GM23338 (cell line): ENCODE measurements at regions not wholly inside any gene's neighbourhood (a gene's known extent, or its start where the extent isn't known, plus 50 kb on each side); places are given as distances from the start of the nearest gene placed in this dataset.

ENCODE experiments used
- ATAC-seq: fragments of 200-7000 bp; cut with Tn5 transposase; 3 replicates; pipeline ENCODE4 v1.9.1; 2020
- DNase-seq: peaks from one replicate; pipeline ENCODE4 v3.0.0-alpha.2; 2015; ENCODE audit warnings: low spot score
- H2AFZ ChIP-seq: fragments of 200-600 bp; sonication (generic); 2 replicates; pipeline ENCODE4 v1.8.0; 2016; ENCODE audit warnings: antibody characterized with exemption, mild to moderate bottlenecking, moderate library complexity
- H3F3A ChIP-seq: fragments of 200-600 bp; sonication (generic); replicated peaks from 2 replicates; pipeline ENCODE4 v1.8.0; 2017; ENCODE audit warnings: antibody characterized with exemption, mixed run types, low read depth
- H3K27ac ChIP-seq: fragments of 200-600 bp; sonication (generic); 2 replicates; pipeline ENCODE4 v1.6.1; 2016; ENCODE audit warnings: low read depth
- H3K27me3 ChIP-seq: fragments of 200-600 bp; sonication (generic); 2 replicates; pipeline ENCODE4 v1.8.0; 2016; ENCODE audit warnings: mild to moderate bottlenecking, mixed run types, moderate library complexity; ENCODE audit not compliant: insufficient read depth
- H3K36me3 ChIP-seq: fragments of 200-600 bp; sonication (generic); 2 replicates; pipeline ENCODE4 v1.8.0; 2016; ENCODE audit warnings: mild to moderate bottlenecking; ENCODE audit not compliant: insufficient read depth
- H3K4me1 ChIP-seq: fragments of 200-600 bp; sonication (generic); 2 replicates; pipeline ENCODE4 v1.8.0; 2016; ENCODE audit warnings: mild to moderate bottlenecking, moderate library complexity; ENCODE audit not compliant: insufficient read depth
- H3K4me2 ChIP-seq: fragments of 200-600 bp; sonication (generic); 2 replicates; pipeline ENCODE4 v1.7.1; 2017; ENCODE audit warnings: mixed run types
- H3K4me3 ChIP-seq: fragments of 200-600 bp; sonication (generic); 2 replicates; pipeline ENCODE4 v1.6.1; 2016; ENCODE audit warnings: mixed run types
- H3K79me2 ChIP-seq: fragments of 200-600 bp; sonication (generic); replicated peaks from 2 replicates; pipeline ENCODE4 v1.8.0; 2017; ENCODE audit warnings: mild to moderate bottlenecking; ENCODE audit not compliant: insufficient read depth
- H3K9me2 ChIP-seq: fragments of 200-600 bp; sonication (generic); 2 replicates; pipeline ENCODE4 v1.8.0; 2017; ENCODE audit not compliant: insufficient read depth
- H4K20me1 ChIP-seq: fragments of 200-600 bp; sonication (generic); replicated peaks from 2 replicates; pipeline ENCODE4 v1.8.0; 2017; ENCODE audit warnings: mild to moderate bottlenecking; ENCODE audit not compliant: insufficient read depth
- H3K27ac Mint-ChIP-seq: 2 replicates; pipeline ENCODE4 v1.8.0; 2020; ENCODE audit warnings: inconsistent platforms, mild to moderate bottlenecking, moderate library complexity, mixed read lengths
- H3K27me3 Mint-ChIP-seq: 3 replicates; pipeline ENCODE4 v1.8.0; 2022; ENCODE audit warnings: low read depth, mild to moderate bottlenecking, moderate library complexity, mixed read lengths, inconsistent platforms; ENCODE audit not compliant: insufficient read depth, poor library complexity
- H3K36me3 Mint-ChIP-seq: 3 replicates; pipeline ENCODE4 v1.8.0; 2021; ENCODE audit warnings: low read depth, mild to moderate bottlenecking, inconsistent platforms, moderate library complexity, mixed read lengths
- H3K4me1 Mint-ChIP-seq: 3 replicates; pipeline ENCODE4 v1.8.0; 2020; ENCODE audit warnings: mild to moderate bottlenecking, inconsistent platforms, mixed read lengths
- H3K4me3 Mint-ChIP-seq: 3 replicates; pipeline ENCODE4 v1.8.0; 2021; ENCODE audit warnings: moderate library complexity, mild to moderate bottlenecking, inconsistent platforms, mixed read lengths
- H3K9me3 Mint-ChIP-seq: 3 replicates; pipeline ENCODE4 v1.8.0; 2020; ENCODE audit warnings: moderate library complexity, mild to moderate bottlenecking, inconsistent platforms, mixed read lengths
- ETS1 ChIP-seq: IDR thresholded peaks from 2 replicates; pipeline ENCODE4 v1.6.1; 2016; ENCODE audit warnings: antibody characterized with exemption
- EZH2 ChIP-seq: fragments of 200-600 bp; sonication (generic); IDR thresholded peaks from one replicate; pipeline ENCODE4 v1.8.0; 2017; ENCODE audit warnings: antibody characterized with exemption, mild to moderate bottlenecking, low read depth; ENCODE audit not compliant: unreplicated experiment
- NANOG ChIP-seq: IDR thresholded peaks from 2 replicates; pipeline ENCODE4 v1.6.1; 2016; ENCODE audit warnings: antibody characterized with exemption, borderline replicate concordance
- POLR2AphosphoS5 ChIP-seq: IDR thresholded peaks from 2 replicates; pipeline ENCODE4 v1.6.1; 2016; ENCODE audit warnings: antibody characterized with exemption, low read depth
- REST ChIP-seq: IDR thresholded peaks from one replicate; pipeline ENCODE4 v1.6.1; 2018; ENCODE audit warnings: antibody characterized with exemption; ENCODE audit not compliant: unreplicated experiment
- STAT1 ChIP-seq: IDR thresholded peaks from one replicate; pipeline ENCODE4 v1.6.1; 2016; ENCODE audit warnings: antibody characterized with exemption; ENCODE audit not compliant: unreplicated experiment
- ZNF114 ChIP-seq: fragments of 250-450 bp; sonication (Bioruptor Pico); IDR thresholded peaks from 2 replicates; pipeline ENCODE4 v1.5.0; 2020; ENCODE audit warnings: mild to moderate bottlenecking, moderate library complexity
- ZNF331 ChIP-seq: fragments of 250-450 bp; sonication (Bioruptor Pico); IDR thresholded peaks from 2 replicates; pipeline ENCODE4 v1.5.0; 2020; ENCODE audit warnings: low read depth, mild to moderate bottlenecking, moderate library complexity
- TF ChIP-seq, protein P1 (sequence below), 2 experiments: fragments of 200-600 bp in 1 of 2; sonication (generic) in 1 of 2; conservative IDR thresholded peaks; 2 replicates each; pipeline versions ENCODE4 v1.5.1 to v1.6.1; 2016 to 2017; ENCODE audit warnings: antibody characterized with exemption in 2 of 2, low read depth in 2 of 2, mild to moderate bottlenecking in 2 of 2, moderate library complexity in 1 of 2
- TF ChIP-seq, protein P2 (sequence below): fragments of 250-450 bp; sonication (Bioruptor Pico); IDR thresholded peaks from 2 replicates; pipeline ENCODE4 v1.5.0; 2020; ENCODE audit warnings: mild to moderate bottlenecking, moderate library complexity

- TF ChIP-seq ETS1 = no peak
- no peak for TF ChIP-seq NANOG
- TF ChIP-seq ZNF331 (CRISPR knock-in tag) = no peak
These were observed 279.3 kb upstream of the RASGRP1 start (continued) for GRCh38 chr15:38843736-38844590.

- H3K79me2 ChIP-seq = no peaks in the 10 kb centered on the region
- DNase-seq = no peak
- no peaks in the 10 kb centered on the region for H4K20me1 ChIP-seq
- ATAC-seq = no peak
- Mint-ChIP-seq H3K27me3 (peaks cover 2% of the 10 kb centered on the region), H3K4me3 (no peak overlapping the region), H3K4me1 (peaks cover 11% of the 10 kb centered on the region), H3K27ac (no peak overlapping the region), H3K36me3 (peaks cover 5% of the 10 kb centered on the region), H3K9me3 (peaks cover 6% of the 10 kb centered on the region; the same call in 2 of the 3 replicates)
- H3K9me2 ChIP-seq = no peaks in the 10 kb centered on the region; the same call in 1 of the 2 replicates
- H3K27ac ChIP-seq = no peak overlapping the region
- no peaks in the 10 kb centered on the region for H3F3A ChIP-seq
- H3K4me3 ChIP-seq = no peak overlapping the region
- H3K4me2 ChIP-seq = no peak overlapping the region
- no peaks in the 10 kb centered on the region for H3K36me3 ChIP-seq
- H2AFZ ChIP-seq = no peak overlapping the region
- H3K4me1 ChIP-seq = no peaks in the 10 kb centered on the region; the same call in none of the 2 replicates
- H3K27me3 ChIP-seq = no peaks in the 10 kb centered on the region
- TF ChIP-seq EZH2 (no peak), POLR2AphosphoS5 (no peak), REST (no peak), STAT1 (no peak), ZNF114 (CRISPR knock-in tag) (no peak), ETS1 (no peak)
- TF ChIP-seq, protein P1, sequence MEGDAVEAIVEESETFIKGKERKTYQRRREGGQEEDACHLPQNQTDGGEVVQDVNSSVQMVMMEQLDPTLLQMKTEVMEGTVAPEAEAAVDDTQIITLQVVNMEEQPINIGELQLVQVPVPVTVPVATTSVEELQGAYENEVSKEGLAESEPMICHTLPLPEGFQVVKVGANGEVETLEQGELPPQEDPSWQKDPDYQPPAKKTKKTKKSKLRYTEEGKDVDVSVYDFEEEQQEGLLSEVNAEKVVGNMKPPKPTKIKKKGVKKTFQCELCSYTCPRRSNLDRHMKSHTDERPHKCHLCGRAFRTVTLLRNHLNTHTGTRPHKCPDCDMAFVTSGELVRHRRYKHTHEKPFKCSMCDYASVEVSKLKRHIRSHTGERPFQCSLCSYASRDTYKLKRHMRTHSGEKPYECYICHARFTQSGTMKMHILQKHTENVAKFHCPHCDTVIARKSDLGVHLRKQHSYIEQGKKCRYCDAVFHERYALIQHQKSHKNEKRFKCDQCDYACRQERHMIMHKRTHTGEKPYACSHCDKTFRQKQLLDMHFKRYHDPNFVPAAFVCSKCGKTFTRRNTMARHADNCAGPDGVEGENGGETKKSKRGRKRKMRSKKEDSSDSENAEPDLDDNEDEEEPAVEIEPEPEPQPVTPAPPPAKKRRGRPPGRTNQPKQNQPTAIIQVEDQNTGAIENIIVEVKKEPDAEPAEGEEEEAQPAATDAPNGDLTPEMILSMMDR (conservative IDR thresholded peaks at IDR 0.05; ENCODE audit: low read depth in 2 of 2) = no peak
- TF ChIP-seq, protein P2, sequence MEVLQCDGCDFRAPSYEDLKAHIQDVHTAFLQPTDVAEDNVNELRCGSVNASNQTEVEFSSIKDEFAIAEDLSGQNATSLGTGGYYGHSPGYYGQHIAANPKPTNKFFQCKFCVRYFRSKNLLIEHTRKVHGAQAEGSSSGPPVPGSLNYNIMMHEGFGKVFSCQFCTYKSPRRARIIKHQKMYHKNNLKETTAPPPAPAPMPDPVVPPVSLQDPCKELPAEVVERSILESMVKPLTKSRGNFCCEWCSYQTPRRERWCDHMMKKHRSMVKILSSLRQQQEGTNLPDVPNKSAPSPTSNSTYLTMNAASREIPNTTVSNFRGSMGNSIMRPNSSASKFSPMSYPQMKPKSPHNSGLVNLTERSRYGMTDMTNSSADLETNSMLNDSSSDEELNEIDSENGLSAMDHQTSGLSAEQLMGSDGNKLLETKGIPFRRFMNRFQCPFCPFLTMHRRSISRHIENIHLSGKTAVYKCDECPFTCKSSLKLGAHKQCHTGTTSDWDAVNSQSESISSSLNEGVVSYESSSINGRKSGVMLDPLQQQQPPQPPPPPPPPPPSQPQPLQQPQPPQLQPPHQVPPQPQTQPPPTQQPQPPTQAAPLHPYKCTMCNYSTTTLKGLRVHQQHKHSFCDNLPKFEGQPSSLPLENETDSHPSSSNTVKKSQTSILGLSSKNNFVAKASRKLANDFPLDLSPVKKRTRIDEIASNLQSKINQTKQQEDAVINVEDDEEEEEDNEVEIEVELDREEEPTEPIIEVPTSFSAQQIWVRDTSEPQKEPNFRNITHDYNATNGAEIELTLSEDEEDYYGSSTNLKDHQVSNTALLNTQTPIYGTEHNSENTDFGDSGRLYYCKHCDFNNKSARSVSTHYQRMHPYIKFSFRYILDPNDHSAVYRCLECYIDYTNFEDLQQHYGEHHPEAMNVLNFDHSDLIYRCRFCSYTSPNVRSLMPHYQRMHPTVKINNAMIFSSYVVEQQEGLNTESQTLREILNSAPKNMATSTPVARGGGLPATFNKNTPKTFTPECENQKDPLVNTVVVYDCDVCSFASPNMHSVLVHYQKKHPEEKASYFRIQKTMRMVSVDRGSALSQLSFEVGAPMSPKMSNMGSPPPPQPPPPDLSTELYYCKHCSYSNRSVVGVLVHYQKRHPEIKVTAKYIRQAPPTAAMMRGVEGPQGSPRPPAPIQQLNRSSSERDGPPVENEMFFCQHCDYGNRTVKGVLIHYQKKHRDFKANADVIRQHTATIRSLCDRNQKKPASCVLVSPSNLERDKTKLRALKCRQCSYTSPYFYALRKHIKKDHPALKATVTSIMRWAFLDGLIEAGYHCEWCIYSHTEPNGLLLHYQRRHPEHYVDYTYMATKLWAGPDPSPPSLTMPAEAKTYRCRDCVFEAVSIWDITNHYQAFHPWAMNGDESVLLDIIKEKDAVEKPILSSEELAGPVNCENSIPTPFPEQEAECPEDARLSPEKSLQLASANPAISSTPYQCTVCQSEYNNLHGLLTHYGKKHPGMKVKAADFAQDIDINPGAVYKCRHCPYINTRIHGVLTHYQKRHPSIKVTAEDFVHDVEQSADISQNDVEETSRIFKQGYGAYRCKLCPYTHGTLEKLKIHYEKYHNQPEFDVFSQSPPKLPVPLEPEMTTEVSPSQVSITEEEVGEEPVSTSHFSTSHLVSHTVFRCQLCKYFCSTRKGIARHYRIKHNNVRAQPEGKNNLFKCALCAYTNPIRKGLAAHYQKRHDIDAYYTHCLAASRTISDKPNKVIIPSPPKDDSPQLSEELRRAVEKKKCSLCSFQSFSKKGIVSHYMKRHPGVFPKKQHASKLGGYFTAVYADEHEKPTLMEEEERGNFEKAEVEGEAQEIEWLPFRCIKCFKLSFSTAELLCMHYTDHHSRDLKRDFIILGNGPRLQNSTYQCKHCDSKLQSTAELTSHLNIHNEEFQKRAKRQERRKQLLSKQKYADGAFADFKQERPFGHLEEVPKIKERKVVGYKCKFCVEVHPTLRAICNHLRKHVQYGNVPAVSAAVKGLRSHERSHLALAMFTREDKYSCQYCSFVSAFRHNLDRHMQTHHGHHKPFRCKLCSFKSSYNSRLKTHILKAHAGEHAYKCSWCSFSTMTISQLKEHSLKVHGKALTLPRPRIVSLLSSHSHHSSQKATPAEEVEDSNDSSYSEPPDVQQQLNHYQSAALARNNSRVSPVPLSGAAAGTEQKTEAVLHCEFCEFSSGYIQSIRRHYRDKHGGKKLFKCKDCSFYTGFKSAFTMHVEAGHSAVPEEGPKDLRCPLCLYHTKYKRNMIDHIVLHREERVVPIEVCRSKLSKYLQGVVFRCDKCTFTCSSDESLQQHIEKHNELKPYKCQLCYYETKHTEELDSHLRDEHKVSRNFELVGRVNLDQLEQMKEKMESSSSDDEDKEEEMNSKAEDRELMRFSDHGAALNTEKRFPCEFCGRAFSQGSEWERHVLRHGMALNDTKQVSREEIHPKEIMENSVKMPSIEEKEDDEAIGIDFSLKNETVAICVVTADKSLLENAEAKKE = no peak
These were observed 280.1 kb upstream of the RASGRP1 start for GRCh38 chr15:38844736-38845135.
